GM18519 (cell line): ENCODE measurements at regions not wholly inside any gene's neighbourhood (a gene's known extent, or its start where the extent isn't known, plus 50 kb on each side); places are given as distances from the start of the nearest gene placed in this dataset.

Source experiments
- ATAC-seq: cut with Tn5 transposase; IDR thresholded peaks from one replicate; pipeline ENCODE4 v1.9.1; 2021; ENCODE audit warnings: mild to moderate bottlenecking, moderate library complexity; ENCODE audit not compliant: unreplicated experiment, low FRiP score

DNA sequence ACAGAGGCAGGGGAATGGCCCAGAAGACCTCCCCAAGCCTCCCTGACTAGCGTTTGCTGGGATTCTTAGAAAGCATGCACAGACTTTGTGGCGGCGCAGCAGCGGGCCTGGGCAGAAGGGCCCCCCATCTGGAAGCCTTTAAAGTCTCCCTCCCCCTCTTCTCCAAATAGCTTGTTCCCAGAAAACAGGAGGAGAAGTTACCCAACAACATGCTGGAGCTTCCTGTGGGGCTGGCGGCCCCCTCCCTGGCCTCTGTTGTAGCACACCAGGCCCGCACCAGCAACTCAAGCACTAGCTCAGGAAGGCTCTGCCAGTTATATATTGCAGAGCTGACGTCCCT lies 334.8 kb downstream of the DYSF start:
- ATAC-seq, result no peak

- no peak for ATAC-seq
Measured at GRCh38 chr2:71787476-71788185, 334.3 kb downstream of the DYSF start.

- ATAC-seq, result no peak
Measured at GRCh38 chr2:71787108-71787415, 333.7 kb downstream of the DYSF start.

- ATAC-seq, result no peak
Measured at GRCh38 chr2:71786291-71787107, 333.1 kb downstream of the DYSF start.

GRCh38 chr2:71785516-71785981 lies 332.2 kb downstream of the DYSF start:
- no peak for ATAC-seq

DNA sequence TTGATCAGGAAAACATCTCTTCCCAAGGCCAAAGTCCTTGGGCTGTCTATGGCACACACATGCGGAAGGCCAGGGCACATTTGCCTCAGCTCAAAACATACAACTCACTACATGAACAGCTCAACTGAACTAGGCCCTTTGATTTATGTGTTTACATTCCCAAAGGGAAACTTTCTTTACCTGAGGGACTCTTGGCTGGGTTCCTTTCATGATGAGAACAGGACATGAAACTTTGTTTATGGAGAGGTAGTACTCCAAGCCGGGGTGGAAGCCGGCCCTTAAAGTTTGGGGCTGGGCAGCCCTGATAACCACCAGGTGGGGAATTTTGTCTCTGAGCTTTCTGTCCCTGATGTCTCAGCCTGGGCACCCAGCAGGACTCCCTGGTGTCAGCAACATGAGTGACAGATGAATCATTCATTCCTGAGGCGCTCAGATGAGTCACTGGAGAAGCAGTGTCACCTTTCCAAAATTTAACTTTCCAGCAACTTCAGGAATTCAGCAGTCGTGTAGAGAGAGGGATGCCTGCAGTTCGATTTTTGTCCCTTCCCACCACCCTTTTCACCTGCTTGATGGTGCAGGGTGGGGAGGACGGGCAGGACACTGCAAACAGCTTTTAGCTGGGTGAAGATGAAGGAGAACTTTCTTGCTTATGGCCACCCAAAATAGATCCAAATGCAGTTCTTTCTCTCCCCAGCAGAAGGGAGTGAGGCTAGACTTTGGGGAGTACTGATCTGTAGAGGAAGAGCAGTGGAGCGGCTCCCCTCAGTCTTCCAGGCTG lies 331.6 kb downstream of the DYSF start:
- no peak for ATAC-seq

DNA sequence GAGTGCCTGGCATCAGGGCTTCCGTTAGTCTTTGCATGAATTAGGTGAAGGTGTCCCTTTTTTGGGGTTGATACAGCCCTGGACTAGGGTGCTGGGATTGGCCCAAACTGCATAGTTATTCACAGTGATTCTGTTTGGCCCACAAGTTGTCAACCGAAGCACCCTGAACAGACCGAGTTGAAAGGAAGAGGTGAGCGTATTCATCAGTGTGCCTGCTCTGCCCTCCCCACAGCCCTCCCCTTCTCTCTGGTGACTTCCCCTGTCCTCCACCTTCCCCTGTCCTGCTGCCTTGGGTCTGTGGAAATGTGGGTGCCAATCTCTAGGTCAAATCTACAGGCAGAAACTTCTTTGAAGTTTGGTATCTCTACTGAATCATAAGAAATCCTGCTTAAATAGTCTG lies 330.5 kb downstream of the DYSF start:
- no peak for ATAC-seq

GRCh38 chr2:71783215-71783614 lies 329.9 kb downstream of the DYSF start:
- no peak for ATAC-seq

DNA sequence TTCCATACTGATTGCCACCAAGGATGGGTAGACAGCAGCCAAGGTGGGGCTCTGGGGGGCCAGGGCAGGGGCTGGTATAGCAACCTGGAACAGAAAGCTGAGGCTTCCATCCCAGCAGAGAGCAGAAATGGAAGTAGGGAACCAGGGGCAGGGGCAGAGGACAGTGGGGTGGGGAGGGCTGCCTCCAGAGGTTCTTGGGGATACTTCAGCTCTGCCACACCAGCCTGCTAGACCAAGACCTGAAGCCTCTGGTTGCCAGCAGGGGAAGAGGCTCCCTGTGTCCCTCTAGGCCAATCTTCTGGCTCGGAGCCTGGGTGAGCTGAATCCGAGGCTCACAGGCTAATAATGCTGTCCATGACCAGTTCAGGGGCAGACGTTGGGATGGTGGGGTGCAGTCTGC lies 329.0 kb downstream of the DYSF start:
- ATAC-seq, result no peak

- ATAC-seq, result no peak
Measured at GRCh38 chr2:71781695-71782228, 328.4 kb downstream of the DYSF start.

DNA sequence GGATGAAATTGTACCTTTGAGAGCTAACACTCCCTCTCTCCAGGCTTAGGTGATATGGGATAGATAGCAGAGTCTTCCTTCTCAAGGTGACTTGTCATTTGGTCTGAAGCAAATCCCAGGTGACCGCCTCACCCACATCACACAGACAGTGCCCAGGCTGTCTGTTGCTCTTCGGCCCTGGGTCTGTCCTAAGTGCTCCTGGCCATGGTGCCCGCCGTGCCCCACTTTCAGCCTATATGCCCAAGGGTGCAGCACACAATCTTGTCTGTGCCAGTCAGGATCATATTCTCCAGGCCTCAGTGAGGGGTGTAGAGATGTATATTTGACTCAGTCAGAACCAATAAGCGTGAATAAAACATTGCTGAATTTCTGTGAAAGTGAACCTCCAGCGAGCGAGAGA lies 326.8 kb downstream of the DYSF start:
- ATAC-seq, result no peak

GRCh38 chr2:71779774-71780105 lies 326.4 kb downstream of the DYSF start:
- ATAC-seq, result no peak

GRCh38 chr2:71778936-71779773 lies 325.8 kb downstream of the DYSF start:
- no peak for ATAC-seq

GRCh38 chr2:71778514-71778913 lies 325.2 kb downstream of the DYSF start:
- no peak for ATAC-seq

DNA sequence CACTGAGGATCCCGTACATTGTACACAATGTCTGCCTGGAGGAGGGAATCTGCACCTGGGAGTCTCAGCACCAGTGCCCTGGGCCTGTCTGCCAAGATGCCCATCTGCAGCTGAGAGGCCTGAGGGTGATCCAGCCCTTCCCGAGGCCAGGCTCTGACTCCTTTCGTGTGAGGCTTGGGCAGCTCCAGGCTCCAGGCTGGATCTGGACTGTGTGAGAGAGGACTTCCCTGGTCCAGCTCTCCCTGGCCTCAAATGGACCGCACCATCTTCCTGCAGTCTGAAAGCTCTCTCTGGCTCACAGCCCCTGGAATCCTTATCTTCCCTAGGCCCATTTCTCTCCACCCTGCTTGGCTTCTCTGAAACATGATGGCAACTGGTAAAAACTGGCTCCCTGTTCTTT lies 324.6 kb downstream of the DYSF start:
- ATAC-seq, result no peak

DNA sequence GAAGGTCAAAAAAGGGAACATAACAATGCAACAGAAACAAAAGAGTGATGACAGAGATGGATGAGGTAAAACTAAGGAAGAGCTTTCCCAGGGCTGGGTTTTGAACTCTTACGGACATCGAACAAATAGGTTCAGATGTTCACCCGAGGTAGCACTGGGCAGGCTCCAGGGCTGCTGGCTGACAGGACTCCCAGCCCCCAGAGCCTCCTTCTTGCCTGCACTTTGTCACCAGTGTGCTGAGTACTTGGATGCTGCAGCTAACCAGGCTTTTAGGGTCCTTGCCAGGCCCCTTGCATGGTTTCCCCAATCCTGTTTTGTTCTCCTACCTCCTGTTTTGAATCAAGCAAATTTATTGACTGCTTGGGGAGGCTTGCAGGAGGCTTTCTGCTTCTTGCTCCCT lies 322.9 kb downstream of the DYSF start:
- no peak for ATAC-seq

DNA sequence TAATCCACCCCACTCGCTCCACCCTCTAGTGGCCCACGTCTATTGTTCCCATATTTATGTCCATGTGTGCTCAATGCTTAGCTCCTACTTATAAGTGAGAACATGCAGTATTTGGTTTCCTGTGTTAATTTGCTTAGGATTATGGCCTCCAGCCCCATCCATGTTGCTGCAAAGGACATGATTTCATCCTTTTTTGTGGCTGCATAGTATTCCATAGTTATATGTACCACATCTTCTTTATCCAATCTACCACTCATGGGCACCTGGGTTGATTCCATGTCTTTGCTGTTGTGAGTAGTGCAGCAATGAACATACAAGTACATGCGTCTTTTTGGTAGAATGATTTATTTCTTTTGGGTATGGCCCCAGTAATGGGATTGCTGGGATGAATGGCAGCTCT lies 319.9 kb downstream of the DYSF start:
- ATAC-seq, result no peak

GRCh38 chr2:71772510-71773172 lies 319.3 kb downstream of the DYSF start:
- no peak for ATAC-seq

GRCh38 chr2:71767663-71768062 lies 314.3 kb downstream of the DYSF start:
- ATAC-seq, result no peak

DNA sequence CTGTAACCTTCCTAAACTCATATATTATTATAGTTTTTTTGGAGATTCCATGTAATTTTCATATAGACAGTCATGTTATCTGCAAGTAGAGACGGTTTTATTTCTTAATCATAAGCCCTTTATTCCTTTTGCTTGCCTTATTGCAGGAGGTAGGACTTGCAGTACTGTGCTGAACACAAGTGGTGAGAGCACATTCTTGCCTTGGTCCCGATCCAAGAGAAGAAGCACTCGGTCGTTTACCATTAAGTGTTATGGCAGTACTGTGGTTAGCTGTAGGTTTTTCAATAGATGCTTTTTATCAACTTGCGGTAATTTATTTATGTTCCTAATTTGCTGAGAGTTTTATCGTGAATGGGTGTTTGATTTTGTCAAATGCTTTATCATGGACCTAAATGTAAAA lies 305.7 kb downstream of the DYSF start:
- no peak for ATAC-seq
